ENCODE measurements at regions not wholly inside any gene's neighbourhood (a gene's known extent, or its start where the extent isn't known, plus 50 kb on each side); places are given as distances from the start of the nearest gene placed in this dataset.

- TF ChIP-seq ATF2 (tag by site-specific recombination; IDR thresholded peaks at IDR 0.05; ENCODE audit: low read depth) (no peak), ZNF335 (tag by site-specific recombination; conservative IDR thresholded peaks at IDR 0.05) (no peak), ZNF707 (tag by site-specific recombination; IDR thresholded peaks at IDR 0.05) (no peak), YY1 (tag by site-specific recombination; IDR thresholded peaks at IDR 0.05) (no peak), ZNF571 (tag by site-specific recombination; IDR thresholded peaks at IDR 0.05) (no peak), ZNF513 (tag by site-specific recombination; IDR thresholded peaks at IDR 0.05) (no peak), REPIN1 (tag by site-specific recombination; IDR thresholded peaks at IDR 0.05; ENCODE audit: low read depth) (no peak)
- TF ChIP-seq, protein P1, sequence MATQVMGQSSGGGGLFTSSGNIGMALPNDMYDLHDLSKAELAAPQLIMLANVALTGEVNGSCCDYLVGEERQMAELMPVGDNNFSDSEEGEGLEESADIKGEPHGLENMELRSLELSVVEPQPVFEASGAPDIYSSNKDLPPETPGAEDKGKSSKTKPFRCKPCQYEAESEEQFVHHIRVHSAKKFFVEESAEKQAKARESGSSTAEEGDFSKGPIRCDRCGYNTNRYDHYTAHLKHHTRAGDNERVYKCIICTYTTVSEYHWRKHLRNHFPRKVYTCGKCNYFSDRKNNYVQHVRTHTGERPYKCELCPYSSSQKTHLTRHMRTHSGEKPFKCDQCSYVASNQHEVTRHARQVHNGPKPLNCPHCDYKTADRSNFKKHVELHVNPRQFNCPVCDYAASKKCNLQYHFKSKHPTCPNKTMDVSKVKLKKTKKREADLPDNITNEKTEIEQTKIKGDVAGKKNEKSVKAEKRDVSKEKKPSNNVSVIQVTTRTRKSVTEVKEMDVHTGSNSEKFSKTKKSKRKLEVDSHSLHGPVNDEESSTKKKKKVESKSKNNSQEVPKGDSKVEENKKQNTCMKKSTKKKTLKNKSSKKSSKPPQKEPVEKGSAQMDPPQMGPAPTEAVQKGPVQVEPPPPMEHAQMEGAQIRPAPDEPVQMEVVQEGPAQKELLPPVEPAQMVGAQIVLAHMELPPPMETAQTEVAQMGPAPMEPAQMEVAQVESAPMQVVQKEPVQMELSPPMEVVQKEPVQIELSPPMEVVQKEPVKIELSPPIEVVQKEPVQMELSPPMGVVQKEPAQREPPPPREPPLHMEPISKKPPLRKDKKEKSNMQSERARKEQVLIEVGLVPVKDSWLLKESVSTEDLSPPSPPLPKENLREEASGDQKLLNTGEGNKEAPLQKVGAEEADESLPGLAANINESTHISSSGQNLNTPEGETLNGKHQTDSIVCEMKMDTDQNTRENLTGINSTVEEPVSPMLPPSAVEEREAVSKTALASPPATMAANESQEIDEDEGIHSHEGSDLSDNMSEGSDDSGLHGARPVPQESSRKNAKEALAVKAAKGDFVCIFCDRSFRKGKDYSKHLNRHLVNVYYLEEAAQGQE (tag by site-specific recombination; IDR thresholded peaks at IDR 0.05), result no peak
- TF ChIP-seq, protein P2, sequence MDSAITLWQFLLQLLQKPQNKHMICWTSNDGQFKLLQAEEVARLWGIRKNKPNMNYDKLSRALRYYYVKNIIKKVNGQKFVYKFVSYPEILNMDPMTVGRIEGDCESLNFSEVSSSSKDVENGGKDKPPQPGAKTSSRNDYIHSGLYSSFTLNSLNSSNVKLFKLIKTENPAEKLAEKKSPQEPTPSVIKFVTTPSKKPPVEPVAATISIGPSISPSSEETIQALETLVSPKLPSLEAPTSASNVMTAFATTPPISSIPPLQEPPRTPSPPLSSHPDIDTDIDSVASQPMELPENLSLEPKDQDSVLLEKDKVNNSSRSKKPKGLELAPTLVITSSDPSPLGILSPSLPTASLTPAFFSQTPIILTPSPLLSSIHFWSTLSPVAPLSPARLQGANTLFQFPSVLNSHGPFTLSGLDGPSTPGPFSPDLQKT (IDR thresholded peaks at IDR 0.05; ENCODE audit: borderline replicate concordance, low read depth, low read length), result no peak
- TF ChIP-seq, protein P3, sequence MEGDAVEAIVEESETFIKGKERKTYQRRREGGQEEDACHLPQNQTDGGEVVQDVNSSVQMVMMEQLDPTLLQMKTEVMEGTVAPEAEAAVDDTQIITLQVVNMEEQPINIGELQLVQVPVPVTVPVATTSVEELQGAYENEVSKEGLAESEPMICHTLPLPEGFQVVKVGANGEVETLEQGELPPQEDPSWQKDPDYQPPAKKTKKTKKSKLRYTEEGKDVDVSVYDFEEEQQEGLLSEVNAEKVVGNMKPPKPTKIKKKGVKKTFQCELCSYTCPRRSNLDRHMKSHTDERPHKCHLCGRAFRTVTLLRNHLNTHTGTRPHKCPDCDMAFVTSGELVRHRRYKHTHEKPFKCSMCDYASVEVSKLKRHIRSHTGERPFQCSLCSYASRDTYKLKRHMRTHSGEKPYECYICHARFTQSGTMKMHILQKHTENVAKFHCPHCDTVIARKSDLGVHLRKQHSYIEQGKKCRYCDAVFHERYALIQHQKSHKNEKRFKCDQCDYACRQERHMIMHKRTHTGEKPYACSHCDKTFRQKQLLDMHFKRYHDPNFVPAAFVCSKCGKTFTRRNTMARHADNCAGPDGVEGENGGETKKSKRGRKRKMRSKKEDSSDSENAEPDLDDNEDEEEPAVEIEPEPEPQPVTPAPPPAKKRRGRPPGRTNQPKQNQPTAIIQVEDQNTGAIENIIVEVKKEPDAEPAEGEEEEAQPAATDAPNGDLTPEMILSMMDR (tag by site-specific recombination; IDR thresholded peaks at IDR 0.05), result no peak
Measured at GRCh38 chr2:19787134-19787533, 114.6 kb downstream of the TTC32 start.
